ENCODE measurements at regions not wholly inside any gene's neighbourhood (a gene's known extent, or its start where the extent isn't known, plus 50 kb on each side); places are given as distances from the start of the nearest gene placed in this dataset.

DNA sequence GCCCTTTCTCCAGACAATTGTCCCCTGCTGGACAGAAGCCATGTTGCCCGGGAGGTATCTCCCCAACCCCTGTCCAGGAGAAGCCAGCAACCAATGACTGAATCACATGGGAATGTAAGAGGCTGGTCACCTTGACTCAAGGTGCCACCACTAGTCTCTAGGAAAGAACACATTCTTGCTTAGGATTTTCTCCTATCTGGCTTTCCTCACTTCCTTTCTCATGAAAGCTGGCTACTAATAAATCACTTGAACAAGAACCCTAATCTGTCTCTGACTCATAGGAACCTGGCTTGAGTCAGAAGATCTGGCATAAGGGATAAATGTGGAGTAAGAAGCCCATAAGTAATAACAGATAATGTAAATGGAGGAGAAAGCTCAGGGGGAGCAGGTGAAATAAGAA lies 101.4 kb upstream of the C11orf87 start:
- DNase-seq = no peak
- Histone ChIP-seq H3K4me3 (ENCODE audit: insufficient read depth, low read depth, low read length) (no peak overlapping the region), H3K36me3 (replicated peaks; ENCODE audit: control insufficient read depth, insufficient read depth, low read length) (no peaks in the 10 kb centered on the region), H3K27me3 (ENCODE audit: control insufficient read depth, insufficient read depth, low read length) (no peaks in the 10 kb centered on the region)

DNA sequence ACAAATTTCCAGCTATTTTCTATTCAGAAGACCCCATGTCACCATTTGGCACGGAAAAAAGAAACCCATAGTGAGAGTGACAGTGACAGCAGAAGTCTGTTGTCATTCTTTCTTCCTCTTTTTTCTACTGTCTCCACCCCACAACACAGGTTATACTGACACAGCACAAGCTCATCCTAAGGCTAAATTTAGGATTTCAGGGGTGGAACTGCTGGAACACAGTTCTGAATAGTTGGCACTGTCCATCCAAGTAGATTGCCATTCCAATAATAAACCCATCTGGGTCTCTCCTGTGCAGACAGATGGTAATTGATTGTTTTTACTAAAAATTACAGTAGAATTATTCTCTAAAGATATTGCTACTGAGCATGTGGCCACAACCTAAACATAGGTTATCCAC lies 95.2 kb upstream of the C11orf87 start:
- Histone ChIP-seq H3K36me3 (replicated peaks; ENCODE audit: control insufficient read depth, insufficient read depth, low read length) (no peaks in the 10 kb centered on the region), H3K4me3 (ENCODE audit: insufficient read depth, low read depth, low read length) (no peak overlapping the region), H3K27me3 (ENCODE audit: control insufficient read depth, insufficient read depth, low read length) (no peaks in the 10 kb centered on the region)
- DNase-seq = no peak

DNA sequence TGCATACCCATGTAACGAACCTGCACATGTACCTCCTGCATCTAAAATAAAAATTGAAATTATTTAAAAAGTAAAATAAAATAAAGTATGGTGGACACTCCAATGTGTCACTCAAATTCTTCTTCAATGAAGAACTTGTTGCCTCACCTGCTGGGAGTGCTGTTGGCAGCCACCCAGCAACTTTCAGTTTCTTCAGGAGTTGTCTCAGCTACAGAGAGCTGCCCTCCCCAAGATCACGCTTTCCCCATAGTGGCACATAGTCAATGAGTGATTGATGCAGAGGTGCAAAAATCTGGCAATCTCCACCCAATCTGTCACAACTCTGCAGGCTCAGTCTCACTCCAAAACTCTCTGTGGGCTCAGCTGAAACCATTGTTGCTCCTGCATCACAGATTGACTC lies 92.3 kb upstream of the C11orf87 start:
- Histone ChIP-seq H3K36me3 (replicated peaks; ENCODE audit: control insufficient read depth, insufficient read depth, low read length) (no peaks in the 10 kb centered on the region), H3K27me3 (ENCODE audit: control insufficient read depth, insufficient read depth, low read length) (no peaks in the 10 kb centered on the region), H3K4me3 (ENCODE audit: insufficient read depth, low read depth, low read length) (no peak overlapping the region)
- no peak for DNase-seq

DNA sequence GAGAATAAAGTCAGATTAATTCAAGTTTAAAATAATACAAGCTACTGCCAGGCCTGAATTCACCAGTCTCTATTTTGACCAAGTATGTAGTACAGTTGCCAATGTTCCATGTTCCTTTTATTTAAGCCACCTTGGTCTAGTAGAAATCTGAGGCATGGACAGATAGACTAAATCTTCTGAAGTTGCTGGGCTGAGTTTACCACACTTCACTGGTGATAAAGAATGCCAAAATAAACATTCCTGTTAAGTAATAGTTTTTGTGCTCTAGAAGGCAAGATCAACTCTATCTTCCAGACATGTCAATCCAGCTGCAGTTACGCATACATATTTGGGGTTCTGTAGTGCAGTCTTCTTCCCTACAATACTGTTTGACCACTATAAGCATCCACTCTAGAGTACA lies 83.9 kb upstream of the C11orf87 start:
- no peaks in the 10 kb centered on the region for H3K36me3 ChIP-seq (replicated peaks; ENCODE audit: control insufficient read depth, insufficient read depth, low read length)
- no peaks in the 10 kb centered on the region for H3K27me3 ChIP-seq (ENCODE audit: control insufficient read depth, insufficient read depth, low read length)
- no peak overlapping the region for H3K4me3 ChIP-seq (ENCODE audit: insufficient read depth, low read depth, low read length)
- no peak for DNase-seq

DNA sequence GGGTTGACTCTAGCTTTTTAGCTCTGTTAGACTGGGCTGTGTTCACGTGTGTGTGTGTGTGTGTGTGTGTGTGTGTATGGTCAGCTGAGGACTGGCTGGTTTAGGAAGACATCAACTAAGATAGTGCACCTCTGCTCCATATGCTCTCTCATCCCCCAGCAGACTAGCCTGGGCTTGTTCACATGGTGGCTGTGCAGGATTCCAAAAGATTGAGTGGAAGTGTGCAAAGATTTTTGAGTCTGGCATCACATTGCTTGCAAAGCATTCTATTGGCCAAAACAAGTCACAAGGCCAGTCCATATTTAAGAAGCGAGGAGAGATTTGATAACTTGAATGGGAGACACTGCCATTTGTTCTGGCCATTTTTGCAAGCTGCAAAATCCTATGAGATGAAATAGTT lies 79.7 kb upstream of the C11orf87 start:
- H3K36me3 ChIP-seq (replicated peaks; ENCODE audit: control insufficient read depth, insufficient read depth, low read length) = no peaks in the 10 kb centered on the region
- DNase-seq = no peak
- no peak overlapping the region for H3K4me3 ChIP-seq (ENCODE audit: insufficient read depth, low read depth, low read length)
- H3K27me3 ChIP-seq (ENCODE audit: control insufficient read depth, insufficient read depth, low read length) = no peaks in the 10 kb centered on the region

DNA sequence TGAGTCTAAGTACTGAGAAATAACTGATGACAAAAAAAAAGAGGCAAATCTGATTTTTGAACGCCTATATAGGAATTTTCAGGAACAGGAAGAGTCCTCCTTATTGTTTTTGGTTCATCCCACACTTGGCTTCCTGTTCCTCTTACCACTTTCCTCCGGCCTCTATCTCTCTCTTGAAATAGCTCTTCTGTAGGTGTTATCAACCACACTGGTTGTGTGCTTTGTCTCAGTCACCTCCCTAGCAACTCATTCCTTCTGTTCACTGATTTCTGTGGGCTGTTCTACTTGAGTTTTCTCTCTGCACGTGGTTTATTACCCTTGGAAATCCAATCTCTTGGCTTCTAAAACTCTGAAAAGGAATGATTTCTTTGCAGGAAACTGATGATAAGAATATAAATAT lies 78.7 kb upstream of the C11orf87 start:
- Histone ChIP-seq H3K27me3 (ENCODE audit: control insufficient read depth, insufficient read depth, low read length) (no peaks in the 10 kb centered on the region), H3K4me3 (ENCODE audit: insufficient read depth, low read depth, low read length) (no peak overlapping the region), H3K36me3 (replicated peaks; ENCODE audit: control insufficient read depth, insufficient read depth, low read length) (no peaks in the 10 kb centered on the region)
- DNase-seq = no peak

DNA sequence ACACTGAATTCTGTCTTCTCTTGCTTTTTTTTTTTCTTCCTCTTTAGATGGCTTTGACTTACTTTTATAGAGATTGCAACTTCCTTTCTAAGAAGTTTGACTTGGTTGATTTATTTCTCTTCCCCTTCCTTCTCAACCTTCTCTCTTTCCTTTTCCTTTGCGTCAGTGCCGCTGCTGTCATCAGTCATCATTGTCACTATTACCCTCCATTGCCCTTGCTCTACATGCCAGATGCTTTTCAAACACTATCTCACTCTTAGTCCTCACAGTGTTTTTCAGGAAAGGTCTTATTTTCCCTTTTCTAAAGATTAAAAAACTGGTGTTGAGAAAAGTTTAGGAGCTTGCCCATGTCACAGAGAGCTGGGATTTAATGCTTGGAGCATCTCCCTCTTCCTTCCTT lies 74.7 kb upstream of the C11orf87 start:
- H3K4me3 ChIP-seq (ENCODE audit: insufficient read depth, low read depth, low read length) = no peak overlapping the region
- DNase-seq = no peak
- H3K27me3 ChIP-seq (ENCODE audit: control insufficient read depth, insufficient read depth, low read length) = no peaks in the 10 kb centered on the region
- H3K36me3 ChIP-seq (replicated peaks; ENCODE audit: control insufficient read depth, insufficient read depth, low read length) = no peaks in the 10 kb centered on the region

DNA sequence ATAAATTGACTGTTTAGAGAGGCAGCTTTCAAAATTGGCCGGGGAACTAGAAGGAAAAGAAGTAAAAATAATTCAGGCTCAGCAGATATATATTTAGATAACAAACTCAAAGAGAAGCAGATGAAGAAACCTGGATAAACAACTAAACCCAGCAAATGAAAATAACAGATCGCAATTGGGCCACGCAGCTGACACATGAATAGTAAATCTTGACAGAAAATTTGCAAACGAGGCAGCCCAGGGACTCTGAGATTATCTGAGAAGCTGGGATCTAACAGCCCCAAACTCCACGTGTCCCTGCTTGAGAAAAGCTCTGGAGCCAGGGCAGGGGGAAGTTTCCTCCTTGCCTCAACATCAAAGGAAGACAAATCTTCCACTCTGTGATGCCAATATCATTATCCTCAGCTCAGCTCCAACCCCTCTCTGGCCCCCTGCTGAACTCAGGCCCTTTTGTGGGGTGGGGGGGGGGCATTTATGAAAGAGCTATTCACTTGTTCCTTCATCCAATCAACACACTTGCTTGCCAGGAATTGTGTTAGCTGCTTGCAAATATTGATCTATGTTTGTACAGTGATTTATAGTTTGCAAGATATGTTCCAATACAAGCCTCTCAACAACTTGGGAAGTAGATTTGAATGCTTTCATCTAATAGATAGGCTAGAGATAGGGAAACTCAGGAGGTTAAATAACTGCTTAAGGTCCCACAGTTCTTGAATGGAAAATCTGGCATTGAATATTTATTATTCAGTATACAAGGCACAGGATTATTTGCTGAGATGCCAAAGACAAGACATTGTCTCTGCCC lies 72.5 kb upstream of the C11orf87 start:
- no peak overlapping the region for H3K4me3 ChIP-seq (ENCODE audit: insufficient read depth, low read depth, low read length)
- H3K36me3 ChIP-seq (replicated peaks; ENCODE audit: control insufficient read depth, insufficient read depth, low read length) = no peaks in the 10 kb centered on the region
- no peaks in the 10 kb centered on the region for H3K27me3 ChIP-seq (ENCODE audit: control insufficient read depth, insufficient read depth, low read length)
- no peak for DNase-seq

DNA sequence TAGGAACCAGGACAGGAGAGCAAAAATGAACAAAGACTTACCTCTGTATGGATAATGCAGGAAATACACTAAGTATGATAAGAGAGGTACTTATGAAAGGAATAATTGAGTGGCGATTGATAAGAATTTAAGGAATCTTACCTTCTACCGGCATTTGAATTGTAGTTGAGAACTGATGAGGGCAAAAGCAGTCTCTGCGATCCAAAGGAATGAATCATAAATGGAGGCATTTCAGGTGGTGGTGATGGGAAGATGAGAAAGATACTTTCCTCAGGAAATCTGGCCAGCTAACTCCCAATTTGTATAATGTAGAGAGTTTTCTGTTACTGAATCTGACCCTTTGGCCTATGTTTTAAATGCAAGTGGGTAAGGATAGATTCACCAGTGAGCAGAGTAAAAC lies 71.9 kb upstream of the C11orf87 start:
- no peak for DNase-seq
- Histone ChIP-seq H3K36me3 (replicated peaks; ENCODE audit: control insufficient read depth, insufficient read depth, low read length) (no peaks in the 10 kb centered on the region), H3K27me3 (ENCODE audit: control insufficient read depth, insufficient read depth, low read length) (no peaks in the 10 kb centered on the region), H3K4me3 (ENCODE audit: insufficient read depth, low read depth, low read length) (no peak overlapping the region)

DNA sequence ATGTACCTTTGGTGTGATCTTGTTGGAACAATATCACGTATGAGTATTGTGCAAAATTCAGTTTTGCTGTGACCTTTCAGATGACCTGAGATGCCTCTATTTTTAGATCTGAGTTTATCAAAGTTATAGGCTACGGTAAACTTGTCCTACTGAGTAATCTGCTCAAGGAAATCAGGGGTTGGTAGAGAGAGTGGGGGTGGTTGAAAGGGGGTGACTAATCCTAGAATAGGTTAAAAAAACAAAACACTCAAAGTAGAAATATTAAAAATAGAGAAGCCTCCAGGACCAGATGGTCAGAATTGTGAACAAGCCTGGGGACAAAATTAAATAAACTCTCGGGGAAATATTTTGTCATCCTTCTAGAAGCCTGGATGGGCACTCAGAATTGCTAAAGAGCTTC lies 59.9 kb upstream of the C11orf87 start:
- DNase-seq = no peak
- Histone ChIP-seq H3K36me3 (replicated peaks; ENCODE audit: control insufficient read depth, insufficient read depth, low read length) (no peaks in the 10 kb centered on the region), H3K27me3 (ENCODE audit: control insufficient read depth, insufficient read depth, low read length) (no peaks in the 10 kb centered on the region), H3K4me3 (ENCODE audit: insufficient read depth, low read depth, low read length) (no peak overlapping the region)

DNA sequence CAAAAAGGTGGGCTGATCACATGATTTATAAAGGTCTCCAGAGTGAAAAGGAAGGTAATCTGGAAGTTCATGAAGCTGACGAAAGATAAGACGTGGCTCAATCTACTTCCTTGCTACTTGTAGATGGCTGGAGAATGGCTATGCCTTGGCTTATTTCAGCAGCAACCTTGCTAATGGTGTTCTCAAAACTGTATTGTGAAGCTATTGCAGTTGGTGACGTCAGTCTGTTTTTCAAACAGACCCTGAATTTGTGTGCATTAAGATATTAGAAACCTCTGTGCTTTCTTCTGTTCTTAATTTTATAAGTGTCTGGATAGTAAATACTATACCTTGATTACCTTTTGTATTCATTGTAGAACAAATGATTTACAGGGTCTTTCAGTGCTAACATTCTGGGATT lies 58.3 kb upstream of the C11orf87 start:
- H3K4me3 ChIP-seq (ENCODE audit: insufficient read depth, low read depth, low read length) = no peak overlapping the region
- no peaks in the 10 kb centered on the region for H3K36me3 ChIP-seq (replicated peaks; ENCODE audit: control insufficient read depth, insufficient read depth, low read length)
- no peaks in the 10 kb centered on the region for H3K27me3 ChIP-seq (ENCODE audit: control insufficient read depth, insufficient read depth, low read length)
- DNase-seq = no peak

DNA sequence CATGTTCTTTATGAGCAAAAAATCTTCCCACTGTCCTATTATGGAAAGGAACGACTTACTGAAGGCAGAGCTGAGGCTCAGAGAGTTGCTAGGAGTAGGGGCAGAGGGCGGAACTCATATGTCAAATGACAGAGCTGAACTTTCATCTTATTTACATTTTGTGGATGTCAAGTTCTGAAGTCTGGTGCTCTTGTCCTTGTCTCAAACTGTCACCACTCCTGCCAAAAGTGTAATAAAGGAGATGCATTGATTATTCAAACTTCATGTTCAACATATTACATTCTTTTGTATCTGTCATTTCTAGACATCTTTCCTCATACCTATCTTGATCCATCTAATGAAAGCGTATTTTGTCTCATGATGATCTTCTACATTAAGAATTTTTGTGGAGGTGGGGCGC lies 57.1 kb upstream of the C11orf87 start:
- Histone ChIP-seq H3K27me3 (ENCODE audit: control insufficient read depth, insufficient read depth, low read length) (no peaks in the 10 kb centered on the region), H3K4me3 (ENCODE audit: insufficient read depth, low read depth, low read length) (no peak overlapping the region), H3K36me3 (replicated peaks; ENCODE audit: control insufficient read depth, insufficient read depth, low read length) (no peaks in the 10 kb centered on the region)
- DNase-seq = no peak

DNA sequence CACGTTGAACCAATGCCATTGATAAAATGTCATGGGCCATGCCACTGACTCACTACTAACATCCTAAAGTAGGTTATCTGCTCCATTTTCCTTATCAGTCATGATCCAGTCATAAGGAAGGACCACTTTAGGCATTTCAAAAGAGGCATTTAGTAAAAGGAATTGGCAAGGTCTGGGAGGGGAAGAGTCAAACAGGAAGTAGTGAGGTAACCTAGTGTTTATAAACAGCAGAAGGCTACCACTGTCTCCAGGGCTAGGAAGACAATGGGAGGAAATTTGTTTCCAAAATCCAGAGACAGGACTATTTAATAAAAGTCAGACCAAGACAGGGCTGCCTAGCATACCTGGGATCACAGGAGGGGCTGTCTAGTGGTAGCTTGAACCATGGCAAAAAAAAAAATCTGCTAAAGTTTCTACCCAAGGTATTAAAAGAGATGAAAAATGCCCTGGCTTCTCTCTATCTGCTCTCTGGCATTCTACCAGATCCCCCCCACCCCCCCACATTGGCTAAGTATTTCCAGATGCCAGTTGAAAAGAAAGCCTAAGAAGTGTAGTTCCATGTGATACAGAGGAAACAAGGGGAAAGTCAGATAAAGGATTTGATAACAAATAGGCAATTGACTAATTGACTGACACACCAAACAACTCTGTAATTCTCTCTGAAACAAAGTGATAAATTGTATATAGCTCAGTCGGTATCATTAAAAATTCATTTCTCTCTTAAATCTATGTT lies 50.4 kb upstream of the C11orf87 start:
- no peak for DNase-seq
- H3K27me3 ChIP-seq (ENCODE audit: control insufficient read depth, insufficient read depth, low read length) = no peaks in the 10 kb centered on the region
- H3K36me3 ChIP-seq (replicated peaks; ENCODE audit: control insufficient read depth, insufficient read depth, low read length) = no peaks in the 10 kb centered on the region
- no peak overlapping the region for H3K4me3 ChIP-seq (ENCODE audit: insufficient read depth, low read depth, low read length)
